H1 (cell line): ENCODE measurements at regions not wholly inside any gene's neighbourhood (a gene's known extent, or its start where the extent isn't known, plus 50 kb on each side); places are given as distances from the start of the nearest gene placed in this dataset.

Source experiments
- CEBPB ChIP-seq: IDR thresholded peaks from 2 replicates; pipeline ENCODE4 v1.6.1; 2012; ENCODE audit warnings: low read depth, low read length
- GABPA ChIP-seq: IDR thresholded peaks from 2 replicates; pipeline ENCODE4 v1.6.1; 2011; ENCODE audit warnings: mild to moderate bottlenecking, low read length, moderate library complexity, borderline replicate concordance; ENCODE audit not compliant: insufficient read depth
- HDAC2 ChIP-seq, 2 experiments: fragments of 300-600 bp in 1 of 2; sonication (generic) in 1 of 2; IDR thresholded peaks; 2 replicates each; pipeline ENCODE4 v1.6.1; 2011 to 2012; ENCODE audit warnings: low read depth in 2 of 2, low read length in 2 of 2, mild to moderate bottlenecking in 2 of 2, moderate library complexity in 2 of 2, borderline replicate concordance in 1 of 2, inconsistent platforms in 1 of 2
- JUN ChIP-seq: IDR thresholded peaks from 2 replicates; pipeline ENCODE4 v1.6.1; 2011; ENCODE audit warnings: low read depth, mild to moderate bottlenecking, improper control_type of control experiment, low read length
- MAFK ChIP-seq: IDR thresholded peaks from 2 replicates; pipeline ENCODE4 v1.6.1; 2012; ENCODE audit warnings: low read depth, mild to moderate bottlenecking, improper control_type of control experiment, low read length
- POLR2A ChIP-seq, 2 experiments: IDR thresholded peaks; 1 replicate in 1 of 2; 2 replicates in 1 of 2; pipeline ENCODE4 v1.6.1; 2011; ENCODE audit warnings: low read depth in 2 of 2, low read length in 2 of 2, mild to moderate bottlenecking in 2 of 2; ENCODE audit errors: control extremely low read depth in 1 of 2
- RNF2 ChIP-seq: fragments of 200-900, 300-1000 bp; sonication (generic); IDR thresholded peaks from 2 replicates; pipeline ENCODE4 v1.7.1; 2016; ENCODE audit warnings: borderline replicate concordance, low read depth, mild to moderate bottlenecking, antibody characterized with exemption, low read length; ENCODE audit not compliant: poor library complexity, severe bottlenecking; ENCODE audit errors: missing control alignments
- SIRT6 ChIP-seq: IDR thresholded peaks from one replicate; pipeline ENCODE4 v1.7.1; 2012; ENCODE audit warnings: low read length, inconsistent platforms
- TAF1 ChIP-seq: IDR thresholded peaks from 2 replicates; pipeline ENCODE4 v1.6.1; 2011; ENCODE audit warnings: mild to moderate bottlenecking, low read depth, low read length
- TCF12 ChIP-seq: IDR thresholded peaks from 2 replicates; pipeline ENCODE4 v1.6.1; 2011; ENCODE audit warnings: low read depth, mild to moderate bottlenecking, low read length
- TF ChIP-seq, protein P1 (sequence below): fragments of 300-600 bp; sonication (generic); IDR thresholded peaks from 2 replicates; pipeline ENCODE4 v1.7.1; 2012; ENCODE audit warnings: low read length, moderate library complexity, mild to moderate bottlenecking, inconsistent platforms; ENCODE audit not compliant: insufficient replicate concordance
- TF ChIP-seq, protein P2 (sequence below): IDR thresholded peaks from 2 replicates; pipeline ENCODE4 v1.6.1; 2011; ENCODE audit warnings: low read length, improper control_type of control experiment

DNA sequence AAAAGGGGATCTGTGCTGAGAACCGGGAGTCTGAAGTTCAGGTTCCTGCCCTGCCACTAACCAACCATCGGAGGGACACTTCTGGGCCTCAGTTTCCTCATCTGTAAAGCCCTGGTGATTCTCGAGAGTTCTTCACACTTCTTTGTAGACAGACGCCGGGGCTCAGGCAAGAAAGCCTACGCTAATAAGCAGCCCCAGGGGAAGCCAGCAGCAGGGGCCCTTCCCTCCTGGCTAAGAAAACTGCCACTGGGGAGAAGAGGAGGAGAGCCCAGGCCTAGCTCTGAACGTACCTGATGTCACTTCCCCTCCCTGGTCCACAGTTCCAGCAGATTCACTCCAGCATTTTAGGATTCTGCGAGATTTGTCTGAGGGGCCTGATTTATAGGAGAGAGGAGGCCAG is 76.0 kb downstream of the CAMK2N1 start (continued):
- TF ChIP-seq, protein P1, sequence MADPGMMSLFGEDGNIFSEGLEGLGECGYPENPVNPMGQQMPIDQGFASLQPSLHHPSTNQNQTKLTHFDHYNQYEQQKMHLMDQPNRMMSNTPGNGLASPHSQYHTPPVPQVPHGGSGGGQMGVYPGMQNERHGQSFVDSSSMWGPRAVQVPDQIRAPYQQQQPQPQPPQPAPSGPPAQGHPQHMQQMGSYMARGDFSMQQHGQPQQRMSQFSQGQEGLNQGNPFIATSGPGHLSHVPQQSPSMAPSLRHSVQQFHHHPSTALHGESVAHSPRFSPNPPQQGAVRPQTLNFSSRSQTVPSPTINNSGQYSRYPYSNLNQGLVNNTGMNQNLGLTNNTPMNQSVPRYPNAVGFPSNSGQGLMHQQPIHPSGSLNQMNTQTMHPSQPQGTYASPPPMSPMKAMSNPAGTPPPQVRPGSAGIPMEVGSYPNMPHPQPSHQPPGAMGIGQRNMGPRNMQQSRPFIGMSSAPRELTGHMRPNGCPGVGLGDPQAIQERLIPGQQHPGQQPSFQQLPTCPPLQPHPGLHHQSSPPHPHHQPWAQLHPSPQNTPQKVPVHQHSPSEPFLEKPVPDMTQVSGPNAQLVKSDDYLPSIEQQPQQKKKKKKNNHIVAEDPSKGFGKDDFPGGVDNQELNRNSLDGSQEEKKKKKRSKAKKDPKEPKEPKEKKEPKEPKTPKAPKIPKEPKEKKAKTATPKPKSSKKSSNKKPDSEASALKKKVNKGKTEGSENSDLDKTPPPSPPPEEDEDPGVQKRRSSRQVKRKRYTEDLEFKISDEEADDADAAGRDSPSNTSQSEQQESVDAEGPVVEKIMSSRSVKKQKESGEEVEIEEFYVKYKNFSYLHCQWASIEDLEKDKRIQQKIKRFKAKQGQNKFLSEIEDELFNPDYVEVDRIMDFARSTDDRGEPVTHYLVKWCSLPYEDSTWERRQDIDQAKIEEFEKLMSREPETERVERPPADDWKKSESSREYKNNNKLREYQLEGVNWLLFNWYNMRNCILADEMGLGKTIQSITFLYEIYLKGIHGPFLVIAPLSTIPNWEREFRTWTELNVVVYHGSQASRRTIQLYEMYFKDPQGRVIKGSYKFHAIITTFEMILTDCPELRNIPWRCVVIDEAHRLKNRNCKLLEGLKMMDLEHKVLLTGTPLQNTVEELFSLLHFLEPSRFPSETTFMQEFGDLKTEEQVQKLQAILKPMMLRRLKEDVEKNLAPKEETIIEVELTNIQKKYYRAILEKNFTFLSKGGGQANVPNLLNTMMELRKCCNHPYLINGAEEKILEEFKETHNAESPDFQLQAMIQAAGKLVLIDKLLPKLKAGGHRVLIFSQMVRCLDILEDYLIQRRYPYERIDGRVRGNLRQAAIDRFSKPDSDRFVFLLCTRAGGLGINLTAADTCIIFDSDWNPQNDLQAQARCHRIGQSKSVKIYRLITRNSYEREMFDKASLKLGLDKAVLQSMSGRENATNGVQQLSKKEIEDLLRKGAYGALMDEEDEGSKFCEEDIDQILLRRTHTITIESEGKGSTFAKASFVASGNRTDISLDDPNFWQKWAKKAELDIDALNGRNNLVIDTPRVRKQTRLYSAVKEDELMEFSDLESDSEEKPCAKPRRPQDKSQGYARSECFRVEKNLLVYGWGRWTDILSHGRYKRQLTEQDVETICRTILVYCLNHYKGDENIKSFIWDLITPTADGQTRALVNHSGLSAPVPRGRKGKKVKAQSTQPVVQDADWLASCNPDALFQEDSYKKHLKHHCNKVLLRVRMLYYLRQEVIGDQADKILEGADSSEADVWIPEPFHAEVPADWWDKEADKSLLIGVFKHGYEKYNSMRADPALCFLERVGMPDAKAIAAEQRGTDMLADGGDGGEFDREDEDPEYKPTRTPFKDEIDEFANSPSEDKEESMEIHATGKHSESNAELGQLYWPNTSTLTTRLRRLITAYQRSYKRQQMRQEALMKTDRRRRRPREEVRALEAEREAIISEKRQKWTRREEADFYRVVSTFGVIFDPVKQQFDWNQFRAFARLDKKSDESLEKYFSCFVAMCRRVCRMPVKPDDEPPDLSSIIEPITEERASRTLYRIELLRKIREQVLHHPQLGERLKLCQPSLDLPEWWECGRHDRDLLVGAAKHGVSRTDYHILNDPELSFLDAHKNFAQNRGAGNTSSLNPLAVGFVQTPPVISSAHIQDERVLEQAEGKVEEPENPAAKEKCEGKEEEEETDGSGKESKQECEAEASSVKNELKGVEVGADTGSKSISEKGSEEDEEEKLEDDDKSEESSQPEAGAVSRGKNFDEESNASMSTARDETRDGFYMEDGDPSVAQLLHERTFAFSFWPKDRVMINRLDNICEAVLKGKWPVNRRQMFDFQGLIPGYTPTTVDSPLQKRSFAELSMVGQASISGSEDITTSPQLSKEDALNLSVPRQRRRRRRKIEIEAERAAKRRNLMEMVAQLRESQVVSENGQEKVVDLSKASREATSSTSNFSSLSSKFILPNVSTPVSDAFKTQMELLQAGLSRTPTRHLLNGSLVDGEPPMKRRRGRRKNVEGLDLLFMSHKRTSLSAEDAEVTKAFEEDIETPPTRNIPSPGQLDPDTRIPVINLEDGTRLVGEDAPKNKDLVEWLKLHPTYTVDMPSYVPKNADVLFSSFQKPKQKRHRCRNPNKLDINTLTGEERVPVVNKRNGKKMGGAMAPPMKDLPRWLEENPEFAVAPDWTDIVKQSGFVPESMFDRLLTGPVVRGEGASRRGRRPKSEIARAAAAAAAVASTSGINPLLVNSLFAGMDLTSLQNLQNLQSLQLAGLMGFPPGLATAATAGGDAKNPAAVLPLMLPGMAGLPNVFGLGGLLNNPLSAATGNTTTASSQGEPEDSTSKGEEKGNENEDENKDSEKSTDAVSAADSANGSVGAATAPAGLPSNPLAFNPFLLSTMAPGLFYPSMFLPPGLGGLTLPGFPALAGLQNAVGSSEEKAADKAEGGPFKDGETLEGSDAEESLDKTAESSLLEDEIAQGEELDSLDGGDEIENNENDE = no peak
- TF ChIP-seq POLR2A (IDR thresholded peaks at IDR 0.05; ENCODE audit: control extremely low read depth in 1 of 2, low read depth in 2 of 2, low read length in 2 of 2) (no peak), TAF1 (no peak), SIRT6 (no peak), TCF12 (no peak), GABPA (no peak), CEBPB (no peak), RNF2 (no peak), JUN (no peak), MAFK (no peak), HDAC2 (IDR thresholded peaks at IDR 0.05; ENCODE audit: borderline replicate concordance in 1 of 2, low read depth in 2 of 2, low read length in 2 of 2) (no peak)
- TF ChIP-seq, protein P2, sequence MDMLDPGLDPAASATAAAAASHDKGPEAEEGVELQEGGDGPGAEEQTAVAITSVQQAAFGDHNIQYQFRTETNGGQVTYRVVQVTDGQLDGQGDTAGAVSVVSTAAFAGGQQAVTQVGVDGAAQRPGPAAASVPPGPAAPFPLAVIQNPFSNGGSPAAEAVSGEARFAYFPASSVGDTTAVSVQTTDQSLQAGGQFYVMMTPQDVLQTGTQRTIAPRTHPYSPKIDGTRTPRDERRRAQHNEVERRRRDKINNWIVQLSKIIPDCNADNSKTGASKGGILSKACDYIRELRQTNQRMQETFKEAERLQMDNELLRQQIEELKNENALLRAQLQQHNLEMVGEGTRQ = no peak
